ENCODE measurements at regions not wholly inside any gene's neighbourhood (a gene's known extent, or its start where the extent isn't known, plus 50 kb on each side); places are given as distances from the start of the nearest gene placed in this dataset.
"Not testable (repeated sequence)": the region's sequence is repeated elsewhere in the genome, so short reads cannot be mapped to it uniquely, and the experiment has no call there.

- TF ChIP-seq CTCF (IDR thresholded peaks at IDR 0.05); ZFX (IDR thresholded peaks at IDR 0.05; ENCODE audit: borderline replicate concordance): not testable (repeated sequence)
These were observed 93.6 kb upstream of the PABPC3 start for GRCh38 chr13:25002311-25002710.

Data from 22Rv1 (cell line).